Nephron progenitor cell (in vitro differentiated cells): ENCODE measurements at regions not wholly inside any gene's neighbourhood (a gene's known extent, or its start where the extent isn't known, plus 50 kb on each side); places are given as distances from the start of the nearest gene placed in this dataset.

ENCODE experiments used
- DNase-seq: peaks from one replicate; pipeline ENCODE4 v3.0.0; 2021
- H3K27ac Mint-ChIP-seq: 2 replicates; pipeline ENCODE4 v1.8.0; 2021; ENCODE audit warnings: mild to moderate bottlenecking, moderate library complexity, mixed read lengths
- H3K27me3 Mint-ChIP-seq: 2 replicates; pipeline ENCODE4 v1.8.0; 2021; ENCODE audit warnings: mild to moderate bottlenecking, low read depth, mixed read lengths; ENCODE audit not compliant: poor library complexity
- H3K36me3 Mint-ChIP-seq: 2 replicates; pipeline ENCODE4 v1.8.0; 2021; ENCODE audit warnings: low read depth, mixed read lengths
- H3K4me1 Mint-ChIP-seq: 2 replicates; pipeline ENCODE4 v1.8.0; 2021; ENCODE audit warnings: mixed read lengths
- H3K4me3 Mint-ChIP-seq: 2 replicates; pipeline ENCODE4 v1.8.0; 2021; ENCODE audit warnings: mild to moderate bottlenecking, moderate library complexity, mixed read lengths
- H3K9me3 Mint-ChIP-seq: 2 replicates; pipeline ENCODE4 v1.8.0; 2021; ENCODE audit warnings: mild to moderate bottlenecking, moderate library complexity, mixed read lengths
- CTCF ChIP-seq: fragments of 200-600 bp; sonication (generic); IDR thresholded peaks from 2 replicates; pipeline ENCODE4 v1.5.0; 2021; ENCODE audit warnings: antibody characterized with exemption

GRCh38 chr10:36564433-36564832, 561.0 kb upstream of the ANKRD30A start:
- Mint-ChIP-seq H3K9me3 (no peaks in the 10 kb centered on the region), H3K4me3 (no peak overlapping the region), H3K27me3 (peaks cover 3% of the 10 kb centered on the region), H3K36me3 (no peaks in the 10 kb centered on the region), H3K4me1 (peaks cover 5% of the 10 kb centered on the region), H3K27ac (no peak overlapping the region)
- no peak for TF ChIP-seq CTCF
- DNase-seq: no peak

- Mint-ChIP-seq H3K4me1 (peaks cover 5% of the 10 kb centered on the region), H3K27me3 (no peaks in the 10 kb centered on the region), H3K27ac (no peak overlapping the region), H3K4me3 (no peak overlapping the region), H3K9me3 (no peaks in the 10 kb centered on the region), H3K36me3 (no peaks in the 10 kb centered on the region)
- TF ChIP-seq CTCF: no peak
- no peak for DNase-seq
Observed at GRCh38 chr10:36559412-36560400, 565.7 kb upstream of the ANKRD30A start.

- Mint-ChIP-seq H3K27ac (no peak overlapping the region), H3K36me3 (no peaks in the 10 kb centered on the region), H3K4me3 (no peak overlapping the region), H3K9me3 (no peaks in the 10 kb centered on the region), H3K27me3 (no peaks in the 10 kb centered on the region), H3K4me1 (no peaks in the 10 kb centered on the region)
- no peak for TF ChIP-seq CTCF
- no peak for DNase-seq
Observed at GRCh38 chr10:36556468-36556867, 568.9 kb upstream of the ANKRD30A start.

- no peak overlapping the region for H3K27ac Mint-ChIP-seq
- H3K9me3 Mint-ChIP-seq: no peaks in the 10 kb centered on the region
- TF ChIP-seq CTCF: no peak
- no peaks in the 10 kb centered on the region for H3K36me3 Mint-ChIP-seq
- no peak for DNase-seq
- no peaks in the 10 kb centered on the region for H3K4me1 Mint-ChIP-seq
- H3K4me3 Mint-ChIP-seq: no peak overlapping the region
- H3K27me3 Mint-ChIP-seq: no peaks in the 10 kb centered on the region
Observed at GRCh38 chr10:36555036-36555435, 570.4 kb upstream of the ANKRD30A start.

- no peak overlapping the region for H3K27ac Mint-ChIP-seq
Observed at GRCh38 chr10:36547965-36548364, 577.4 kb upstream of the ANKRD30A start.

More at GRCh38 chr10:36547965-36548364, 577.4 kb upstream of the ANKRD30A start:
- no peak overlapping the region for H3K4me3 Mint-ChIP-seq
- H3K9me3 Mint-ChIP-seq: no peaks in the 10 kb centered on the region
- peaks cover 4% of the 10 kb centered on the region for H3K27me3 Mint-ChIP-seq
- DNase-seq: no peak
- H3K36me3 Mint-ChIP-seq: no peaks in the 10 kb centered on the region
- H3K4me1 Mint-ChIP-seq: no peaks in the 10 kb centered on the region
- no peak for TF ChIP-seq CTCF
